HepG2 (cell line): ENCODE measurements at regions not wholly inside any gene's neighbourhood (a gene's known extent, or its start where the extent isn't known, plus 50 kb on each side); places are given as distances from the start of the nearest gene placed in this dataset.

Source experiments
- ATAC-seq: fragments of 200-7000 bp; cut with Tn5 transposase; 3 replicates; pipeline ENCODE4 v1.9.1; 2020; ENCODE audit warnings: mild to moderate bottlenecking, moderate library complexity
- BruUV-seq: library from RNA; stranded (reverse); fragments of 400-500 nt; replicated peaks from 2 replicates; lab custom pipeline; 2021; lab: Mats Ljungman, UMichigan
- CTCF ChIA-PET: fragments of 300-600 bp; formaldehyde crosslinking; extraction: SDS; loops from one replicate; lab custom pipeline; 2021; ENCODE audit warnings: low total read pairs, inconsistent platforms, low intra/inter-chr PET ratio; lab: Yijun Ruan, JAX
- POLR2A ChIA-PET: fragments of 350-600 bp; sonication (Branson Sonifier 250); formaldehyde crosslinking; loops from one replicate; lab custom pipeline; 2020; ENCODE audit warnings: antibody characterized with exemption, inconsistent platforms; lab: Yijun Ruan, JAX
- DNase-seq: peaks from one replicate; pipeline ENCODE4 v3.0.0-alpha.2; 2015; ENCODE audit warnings: low spot score
- FAIRE-seq: peaks from 3 replicates; lab custom pipeline; 2011; peaks lifted over from hg19 to GRCh38; lab: Jason Lieb, UNC
- H2AFZ ChIP-seq: one replicate; pipeline ENCODE4 v1.6.1; 2011; ENCODE audit warnings: low read length, inconsistent platforms
- H3K27ac ChIP-seq: fragments of 300-600 bp; 3 replicates; pipeline ENCODE4 v1.8.0; 2011; ENCODE audit warnings: mixed run types, mild to moderate bottlenecking, mixed read lengths, low read length, inconsistent platforms; ENCODE audit not compliant: insufficient read depth; ENCODE audit errors: extremely low read length
- H3K27me3 ChIP-seq, 2 experiments: fragments of 200-600 bp in 1 of 2; 2 replicates in 1 of 2; 3 replicates in 1 of 2; pipeline versions ENCODE4 v1.6.0 to v1.8.0; 2011; ENCODE audit warnings: low read length in 2 of 2, mild to moderate bottlenecking in 2 of 2, moderate library complexity in 2 of 2, inconsistent platforms in 1 of 2; ENCODE audit not compliant: insufficient read depth in 2 of 2, control insufficient read depth in 1 of 2
- H3K36me3 ChIP-seq, 2 experiments: fragments of 200-600 bp in 1 of 2; replicated peaks in 1 of 2; 2 replicates in 1 of 2; 3 replicates in 1 of 2; pipeline versions ENCODE4 v1.5.1 to v1.8.0; 2011; ENCODE audit warnings: low read length in 2 of 2, inconsistent platforms in 1 of 2; ENCODE audit not compliant: insufficient read depth in 2 of 2, control insufficient read depth in 1 of 2
- H3K4me1 ChIP-seq: 2 replicates; pipeline ENCODE4 v1.5.1; 2012; ENCODE audit warnings: low read length, inconsistent platforms; ENCODE audit not compliant: insufficient read depth
- H3K4me2 ChIP-seq: 2 replicates; pipeline ENCODE4 v1.6.0; 2011; ENCODE audit warnings: low read depth, low read length, inconsistent platforms
- H3K4me3 ChIP-seq, 3 experiments: fragments of 200-600 bp in 1 of 3; sonication (generic), shearing (Covaris generic) in 1 of 3; replicated peaks in 1 of 3; 2 replicates each; pipeline ENCODE4 v1.5.1; 2011 to 2016; ENCODE audit warnings: low read length in 3 of 3, inconsistent platforms in 2 of 3, low read depth in 2 of 3, mild to moderate bottlenecking in 2 of 3, control low read depth in 1 of 3, mixed read lengths in 1 of 3; ENCODE audit not compliant: insufficient read depth in 1 of 3
- H3K79me2 ChIP-seq: one replicate; pipeline ENCODE4 v1.6.1; 2011; ENCODE audit warnings: low read length, inconsistent platforms; ENCODE audit not compliant: insufficient read depth
- H3K9ac ChIP-seq: 2 replicates; pipeline ENCODE4 v1.6.0; 2011; ENCODE audit warnings: mild to moderate bottlenecking, low read depth, low read length, inconsistent platforms; ENCODE audit not compliant: insufficient read depth
- H3K9me3 ChIP-seq: 2 replicates; pipeline ENCODE4 v1.5.1; 2012; ENCODE audit warnings: mild to moderate bottlenecking, low read length
- H4K20me1 ChIP-seq: 2 replicates; pipeline ENCODE4 v1.6.0; 2011; ENCODE audit warnings: inconsistent platforms, mild to moderate bottlenecking, low read length, moderate library complexity; ENCODE audit not compliant: insufficient read depth
- PITX1 ChIP-seq: sonication (generic); formaldehyde crosslinking; IDR thresholded peaks from 2 replicates; pipeline ENCODE4 v1.5.1; 2020; ENCODE audit warnings: mild to moderate bottlenecking, missing genetic modification reagents
- ZNF543 ChIP-seq: sonication (generic); formaldehyde crosslinking; IDR thresholded peaks from 2 replicates; pipeline ENCODE4 v1.4.0; 2020; ENCODE audit warnings: mild to moderate bottlenecking, missing genetic modification reagents
- WGBS: methylation state at CpG from one replicate; pipeline ENCODE4 v1.1.6; 2017; ENCODE audit warnings: low lambda C conversion rate; 5-methylcytosine and 5-hydroxymethylcytosine counted together
- in situ Hi-C: cut with HindIII; loops from 2 replicates; pipeline ENCODE4 v1.10.0; 2017; ENCODE audit warnings: low pct_unique_long_range_greater_than_20kb; ENCODE audit not compliant: extremely low pct_ligation_motif_present
- intact Hi-C: fragments of 100-400 bp; cut with micrococcal nuclease; formaldehyde crosslinking; loops from one replicate; pipeline ENCODE4 v1.10.0; 2022; ENCODE audit not compliant: unreplicated experiment

GRCh38 chr7:51973071-51973470, 656.5 kb upstream of the COBL start:
- ChIA-PET POLR2A (no interaction called here), CTCF (no interaction called here)
- intact Hi-C loops (no loop called here), in situ Hi-C loops (no loop called here)
- H2AFZ ChIP-seq, result no peak overlapping the region
- no TSS peak for BruUV-seq
- no peak for DNase-seq
- no peaks in the 10 kb centered on the region for H3K79me2 ChIP-seq
- no peaks in the 10 kb centered on the region for H3K4me1 ChIP-seq
- no peak for FAIRE-seq
- no peaks in the 10 kb centered on the region for H3K27me3 ChIP-seq
- H3K4me2 ChIP-seq, result no peak overlapping the region
- H3K9me3 ChIP-seq, result no peaks in the 10 kb centered on the region
- H3K36me3 ChIP-seq, result no peaks in the 10 kb centered on the region
- no peak overlapping the region for H3K9ac ChIP-seq
- H3K27ac ChIP-seq, result no peak overlapping the region
- no peaks in the 10 kb centered on the region for H4K20me1 ChIP-seq
- WGBS, result 42% methylated on average over 10 of the region's 10 CpGs
- no peak for ATAC-seq
- no peak for TF ChIP-seq ZNF543 (CRISPR knock-in tag)
- TF ChIP-seq, all 625 proteins: peak for 0
- no peak overlapping the region for H3K4me3 ChIP-seq

GRCh38 chr7:51970961-51971665, 654.5 kb upstream of the COBL start:
- intact Hi-C loops (no loop called here), in situ Hi-C loops (no loop called here)
- H3K4me1 ChIP-seq, result no peaks in the 10 kb centered on the region
- no peak overlapping the region for H3K4me2 ChIP-seq
- 26% methylated on average over 4 of the region's 4 CpGs for WGBS
- ATAC-seq, result no peak
- no peaks in the 10 kb centered on the region; the same call in 1 of the 2 replicates for H3K9me3 ChIP-seq
- no peak overlapping the region for H3K4me3 ChIP-seq
- no peak overlapping the region for H2AFZ ChIP-seq
- POLR2A ChIA-PET, result no interaction called here
- no TSS peak for BruUV-seq
- H3K27ac ChIP-seq, result no peak overlapping the region
- H4K20me1 ChIP-seq, result no peaks in the 10 kb centered on the region
- H3K36me3 ChIP-seq, result no peaks in the 10 kb centered on the region
- no peaks in the 10 kb centered on the region for H3K27me3 ChIP-seq
- no peaks in the 10 kb centered on the region for H3K79me2 ChIP-seq
- CTCF ChIA-PET, result no interaction called here
- no peak for DNase-seq
- TF ChIP-seq PITX1, result no peak
- TF ChIP-seq, all 625 proteins: peak for 0
- no peak overlapping the region for H3K9ac ChIP-seq
- FAIRE-seq, result no peak
